PC-3 (cell line): ENCODE measurements at regions not wholly inside any gene's neighbourhood (a gene's known extent, or its start where the extent isn't known, plus 50 kb on each side); places are given as distances from the start of the nearest gene placed in this dataset.
A peak's percentile ranks its signal among the peaks of the same experiment; 100 is the strongest.

ENCODE experiments used
- ATAC-seq: fragments of 200-7000 bp; cut with Tn5 transposase; 2 replicates; pipeline ENCODE4 v1.9.1; 2020; ENCODE audit warnings: mild to moderate bottlenecking, moderate library complexity
- BruUV-seq: library from RNA; stranded (reverse); fragments of 400-500 nt; replicated peaks from 2 replicates; lab custom pipeline; 2021; lab: Mats Ljungman, UMichigan
- CTCF ChIA-PET: fragments of 300-600 bp; sonication (Branson Sonifier 250); formaldehyde crosslinking; loops from one replicate; lab custom pipeline; 2022; ENCODE audit warnings: antibody characterized with exemption; lab: Charles Lee
- POLR2A ChIA-PET: fragments of 300-600 bp; sonication (Branson Sonifier 250); formaldehyde crosslinking; loops from one replicate; lab custom pipeline; 2022; ENCODE audit warnings: antibody characterized with exemption; ENCODE audit not compliant: unreplicated experiment; lab: Charles Lee
- DNase-seq: peaks from one replicate; pipeline ENCODE4 v3.0.0-alpha.2; 2015
- H2AFZ ChIP-seq: fragments of 300-600 bp; sonication (generic); 2 replicates; pipeline ENCODE4 v1.6.0; 2016; ENCODE audit warnings: antibody characterized with exemption, low read length
- H3F3A ChIP-seq: fragments of 300-600 bp; sonication (generic); one replicate; pipeline ENCODE4 v1.6.0; 2017; ENCODE audit warnings: antibody characterized with exemption, low read length, control low read depth, mild to moderate bottlenecking; ENCODE audit not compliant: unreplicated experiment
- H3K27ac ChIP-seq: fragments of 300-600 bp; sonication (generic); 2 replicates; pipeline ENCODE4 v1.5.1; 2016; ENCODE audit warnings: mild to moderate bottlenecking, low read length
- H3K27me3 ChIP-seq: fragments of 300-600 bp; sonication (generic); 2 replicates; pipeline ENCODE4 v1.6.1; 2016; ENCODE audit warnings: low read length, mixed read lengths
- H3K36me3 ChIP-seq: fragments of 300-600 bp; sonication (generic); 2 replicates; pipeline ENCODE4 v1.6.1; 2016; ENCODE audit warnings: low read depth, mixed run types, low read length, mixed read lengths
- H3K4me1 ChIP-seq: fragments of 300-600 bp; sonication (generic); 2 replicates; pipeline ENCODE4 v1.5.1; 2016; ENCODE audit warnings: low read length; ENCODE audit not compliant: insufficient read depth
- H3K4me2 ChIP-seq: fragments of 300-600 bp; sonication (generic); 2 replicates; pipeline ENCODE4 v1.6.0; 2016; ENCODE audit warnings: low read length
- H3K4me3 ChIP-seq: fragments of 300-600 bp; sonication (generic); 2 replicates; pipeline ENCODE4 v1.5.1; 2016; ENCODE audit warnings: mild to moderate bottlenecking, low read length, mixed read lengths
- H3K79me2 ChIP-seq: fragments of 300-600 bp; sonication (generic); 2 replicates; pipeline ENCODE4 v1.6.1; 2017; ENCODE audit warnings: low read length, mixed read lengths
- H3K9ac ChIP-seq: fragments of 300-600 bp; sonication (generic); 2 replicates; pipeline ENCODE4 v1.6.0; 2016; ENCODE audit warnings: mild to moderate bottlenecking, low read length
- H3K9me2 ChIP-seq: fragments of 300-600 bp; sonication (generic); replicated peaks from 2 replicates; pipeline ENCODE4 v1.6.1; 2016; ENCODE audit warnings: mixed run types, low read length, mixed read lengths
- H3K9me3 ChIP-seq: fragments of 300-600 bp; sonication (generic); 2 replicates; pipeline ENCODE4 v1.6.1; 2016; ENCODE audit warnings: low read length, mixed read lengths
- H4K20me1 ChIP-seq: fragments of 300-600 bp; sonication (generic); 2 replicates; pipeline ENCODE4 v1.6.1; 2016; ENCODE audit warnings: low read length, mixed read lengths
- EZH2 ChIP-seq: fragments of 300-600 bp; sonication (generic); IDR thresholded peaks from one replicate; pipeline ENCODE4 v1.6.1; 2017; ENCODE audit warnings: antibody characterized with exemption, mild to moderate bottlenecking, low read length; ENCODE audit not compliant: unreplicated experiment
- EZH2phosphoT487 ChIP-seq: fragments of 300-600 bp; sonication (generic); IDR thresholded peaks from 2 replicates; pipeline ENCODE4 v1.6.1; 2018; ENCODE audit warnings: mild to moderate bottlenecking, antibody characterized with exemption, low read length, borderline replicate concordance
- intact Hi-C: fragments of 100-400 bp; cut with micrococcal nuclease; formaldehyde crosslinking; loops from 2 replicates; pipeline ENCODE4 v1.9.0; 2023
- TF ChIP-seq, protein P1 (sequence below): fragments of 300-600 bp; sonication (generic); conservative IDR thresholded peaks from 2 replicates; pipeline ENCODE4 v1.5.1; 2017; ENCODE audit warnings: antibody characterized with exemption, low read depth, mild to moderate bottlenecking, low read length

DNA sequence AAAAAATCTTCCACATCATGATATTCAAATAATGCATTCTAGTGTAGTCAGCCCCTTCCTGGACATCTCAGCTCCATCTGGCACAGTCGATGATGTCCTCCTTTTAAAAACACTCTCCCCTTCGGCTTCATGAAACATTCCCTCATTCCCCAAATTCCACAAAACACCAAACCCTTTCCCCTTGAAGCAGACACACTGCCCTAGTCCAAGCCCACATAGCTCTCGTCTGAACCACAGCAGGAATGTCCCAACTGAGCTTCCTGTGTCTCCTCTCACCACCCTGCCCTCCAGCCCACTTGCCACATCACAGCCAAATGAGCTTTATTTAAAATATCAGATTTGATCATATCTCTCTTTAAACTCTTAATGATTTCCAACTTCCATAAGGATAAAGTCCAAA, 106.4 kb upstream of the CARMIL1 start:
- ChIA-PET CTCF (interaction anchor here (0.7 to 0.9 kb wide), 2 partner anchors 45 to 50 kb away, joined by 5 to 16 read pairs; no protein-coding TSS in a partner anchor), POLR2A (no interaction called here)
- no TSS peak for BruUV-seq
- peak; percentile 82 for DNase-seq
- no peaks in the 10 kb centered on the region for H3K27me3 ChIP-seq
- H3K9ac ChIP-seq: no peak overlapping the region
- H3K4me2 ChIP-seq: peak overlapping the region; percentile 29; the same call in 1 of the 2 replicates
- peaks cover 14% of the 10 kb centered on the region for H3F3A ChIP-seq
- no peaks in the 10 kb centered on the region for H4K20me1 ChIP-seq
- peak overlapping the region; percentile 81 for H3K27ac ChIP-seq
- TF ChIP-seq EZH2phosphoT487 (no peak), EZH2 (no peak)
- TF ChIP-seq, protein P1, sequence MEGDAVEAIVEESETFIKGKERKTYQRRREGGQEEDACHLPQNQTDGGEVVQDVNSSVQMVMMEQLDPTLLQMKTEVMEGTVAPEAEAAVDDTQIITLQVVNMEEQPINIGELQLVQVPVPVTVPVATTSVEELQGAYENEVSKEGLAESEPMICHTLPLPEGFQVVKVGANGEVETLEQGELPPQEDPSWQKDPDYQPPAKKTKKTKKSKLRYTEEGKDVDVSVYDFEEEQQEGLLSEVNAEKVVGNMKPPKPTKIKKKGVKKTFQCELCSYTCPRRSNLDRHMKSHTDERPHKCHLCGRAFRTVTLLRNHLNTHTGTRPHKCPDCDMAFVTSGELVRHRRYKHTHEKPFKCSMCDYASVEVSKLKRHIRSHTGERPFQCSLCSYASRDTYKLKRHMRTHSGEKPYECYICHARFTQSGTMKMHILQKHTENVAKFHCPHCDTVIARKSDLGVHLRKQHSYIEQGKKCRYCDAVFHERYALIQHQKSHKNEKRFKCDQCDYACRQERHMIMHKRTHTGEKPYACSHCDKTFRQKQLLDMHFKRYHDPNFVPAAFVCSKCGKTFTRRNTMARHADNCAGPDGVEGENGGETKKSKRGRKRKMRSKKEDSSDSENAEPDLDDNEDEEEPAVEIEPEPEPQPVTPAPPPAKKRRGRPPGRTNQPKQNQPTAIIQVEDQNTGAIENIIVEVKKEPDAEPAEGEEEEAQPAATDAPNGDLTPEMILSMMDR: no peak
- H3K4me1 ChIP-seq: peaks cover 51% of the 10 kb centered on the region
- intact Hi-C loops: loop anchor here (5.0 to 10.0 kb wide), 2 partner anchors 101 to 318 kb away; no protein-coding TSS in a partner anchor
- H3K9me2 ChIP-seq: no peaks in the 10 kb centered on the region
- no peak overlapping the region for H3K4me3 ChIP-seq
- no peaks in the 10 kb centered on the region for H3K79me2 ChIP-seq
- no peak overlapping the region for H2AFZ ChIP-seq
- no peaks in the 10 kb centered on the region for H3K9me3 ChIP-seq
- H3K36me3 ChIP-seq: no peaks in the 10 kb centered on the region
- ATAC-seq: peak; percentile 7; the same call in 1 of the 2 replicates

DNA sequence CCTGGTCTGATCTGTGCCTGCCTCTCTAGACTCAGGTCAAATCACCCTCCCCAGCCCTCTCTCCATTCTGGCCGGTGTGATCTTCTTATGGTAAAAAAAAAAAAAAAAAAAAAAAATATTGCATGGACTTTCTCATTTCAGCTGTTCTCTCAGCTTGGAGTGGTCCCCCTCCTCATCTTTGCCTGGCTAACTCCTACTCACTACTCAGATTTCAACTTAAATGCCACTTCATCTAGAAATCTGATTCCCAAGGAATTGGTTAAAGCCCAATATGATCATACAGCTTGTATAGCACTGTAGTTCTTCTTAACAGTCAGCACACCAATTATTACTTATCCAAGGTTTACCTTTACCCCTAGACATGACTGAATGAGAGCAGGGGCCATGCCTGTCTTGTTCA, 105.9 kb upstream of the CARMIL1 start:
- no peak for ATAC-seq
- ChIA-PET CTCF (interaction anchor here (0.7 to 0.9 kb wide), 3 partner anchors 45 to 883 kb away, joined by 3 to 16 read pairs (median 5); a partner anchor contains a TSS), POLR2A (no interaction called here)
- no peak overlapping the region for H2AFZ ChIP-seq
- no peaks in the 10 kb centered on the region for H3K27me3 ChIP-seq
- DNase-seq: peak; percentile 16
- no peaks in the 10 kb centered on the region for H3K9me2 ChIP-seq
- H3K9ac ChIP-seq: no peak overlapping the region
- H3K27ac ChIP-seq: peak overlapping the region; percentile 81
- no peak for TF ChIP-seq EZH2
- TF ChIP-seq EZH2phosphoT487: no peak
- H3K79me2 ChIP-seq: no peaks in the 10 kb centered on the region
- H4K20me1 ChIP-seq: no peaks in the 10 kb centered on the region
- no peaks in the 10 kb centered on the region for H3K36me3 ChIP-seq
- BruUV-seq: no TSS peak
- H3F3A ChIP-seq: peaks cover 14% of the 10 kb centered on the region
- no peaks in the 10 kb centered on the region for H3K9me3 ChIP-seq
- intact Hi-C loops: loop anchor here (5.0 to 10.0 kb wide), 2 partner anchors 101 to 318 kb away; no protein-coding TSS in a partner anchor
- no peak overlapping the region for H3K4me3 ChIP-seq
- peaks cover 51% of the 10 kb centered on the region for H3K4me1 ChIP-seq
- peak overlapping the region; percentile 29 for H3K4me2 ChIP-seq

DNA sequence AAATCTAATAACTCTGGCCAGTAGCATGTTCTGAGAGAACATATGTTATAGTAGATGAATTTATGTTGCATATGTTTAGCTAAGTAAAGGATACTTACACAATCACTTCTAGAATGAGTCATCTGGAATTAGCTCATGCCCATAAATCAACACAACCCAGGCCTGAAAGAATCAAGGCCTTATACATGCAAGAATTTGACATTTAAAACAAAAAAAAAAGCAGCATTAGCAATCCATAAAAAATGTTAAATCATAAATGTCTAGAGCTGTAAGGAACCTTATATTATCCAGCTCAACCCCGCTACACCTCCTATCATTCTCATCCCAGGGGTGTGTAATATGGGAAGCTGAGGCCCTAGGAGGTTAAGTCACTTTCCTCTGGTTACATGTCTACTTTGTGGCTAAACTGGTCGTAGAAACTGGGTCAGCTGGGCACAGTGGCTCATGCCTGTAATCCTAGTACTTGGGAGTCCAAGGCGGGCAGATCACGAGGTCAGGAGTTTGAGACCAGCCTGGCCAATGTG, 105.2 kb upstream of the CARMIL1 start:
- DNase-seq (peak; percentile 96), ATAC-seq (peak; percentile 84)
- intact Hi-C loops: loop anchor here (1.0 to 10.0 kb wide), 4 partner anchors 35 to 319 kb away; no protein-coding TSS in a partner anchor
- H3K4me2 ChIP-seq: peak overlapping the region; percentile 52
- H3K4me3 ChIP-seq: no peak overlapping the region
- no peaks in the 10 kb centered on the region for H3K79me2 ChIP-seq
- peak overlapping the region; percentile 81 for H3K27ac ChIP-seq
- no TSS peak for BruUV-seq
- peaks cover 14% of the 10 kb centered on the region for H3F3A ChIP-seq
- H3K36me3 ChIP-seq: no peaks in the 10 kb centered on the region
- no peak overlapping the region for H2AFZ ChIP-seq
- no peaks in the 10 kb centered on the region for H3K9me2 ChIP-seq
- H4K20me1 ChIP-seq: no peaks in the 10 kb centered on the region
- 0 out of 2 replicates have a peak overlapping the region, but pooled peaks have one; percentile 30 for H3K9ac ChIP-seq
- H3K9me3 ChIP-seq: no peaks in the 10 kb centered on the region
- CTCF ChIA-PET: interaction anchor here (0.6 to 0.7 kb wide), 2 partner anchors 241 to 882 kb away, joined by 3 to 6 read pairs; a partner anchor contains a TSS
- H3K4me1 ChIP-seq: peaks cover 57% of the 10 kb centered on the region
- POLR2A ChIA-PET: interaction anchor here (0.6 kb wide), 2 partner anchors 35 to 500 kb away, joined by 3 read pairs; no protein-coding TSS in a partner anchor
- no peaks in the 10 kb centered on the region for H3K27me3 ChIP-seq
- TF ChIP-seq, protein P1: no peak
- TF ChIP-seq EZH2phosphoT487 (no peak), EZH2 (no peak)
